ENCODE measurements at regions not wholly inside any gene's neighbourhood (a gene's known extent, or its start where the extent isn't known, plus 50 kb on each side); places are given as distances from the start of the nearest gene placed in this dataset.

DNA sequence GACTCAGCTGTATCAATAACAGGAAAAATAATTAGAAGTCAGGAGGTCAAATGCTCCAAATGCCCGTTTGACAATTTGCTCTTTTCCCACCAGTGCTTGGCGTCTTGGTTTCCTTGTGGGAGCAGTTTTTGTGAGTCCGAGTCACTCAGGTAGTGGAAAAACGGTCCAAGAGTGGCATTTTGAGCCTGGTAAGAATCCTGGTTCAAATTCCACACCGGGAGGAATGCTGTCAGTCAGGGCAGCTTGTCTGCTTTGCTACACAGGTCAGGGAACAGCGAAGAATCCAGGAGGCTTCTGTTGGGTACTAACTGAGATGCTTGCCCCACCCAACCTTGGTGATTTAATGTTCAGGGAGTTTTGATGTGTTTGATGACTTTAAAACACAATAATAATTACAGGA lies 209.5 kb downstream of the HERPUD2 start:
- no peak for TF ChIP-seq POLR2AphosphoS5 (IDR thresholded peaks at IDR 0.05; ENCODE audit: low read depth, low read length)
- no peak for TF ChIP-seq SIN3A (IDR thresholded peaks at IDR 0.05; ENCODE audit: borderline replicate concordance, insufficient read depth, low read length)
- TF ChIP-seq, protein P1, sequence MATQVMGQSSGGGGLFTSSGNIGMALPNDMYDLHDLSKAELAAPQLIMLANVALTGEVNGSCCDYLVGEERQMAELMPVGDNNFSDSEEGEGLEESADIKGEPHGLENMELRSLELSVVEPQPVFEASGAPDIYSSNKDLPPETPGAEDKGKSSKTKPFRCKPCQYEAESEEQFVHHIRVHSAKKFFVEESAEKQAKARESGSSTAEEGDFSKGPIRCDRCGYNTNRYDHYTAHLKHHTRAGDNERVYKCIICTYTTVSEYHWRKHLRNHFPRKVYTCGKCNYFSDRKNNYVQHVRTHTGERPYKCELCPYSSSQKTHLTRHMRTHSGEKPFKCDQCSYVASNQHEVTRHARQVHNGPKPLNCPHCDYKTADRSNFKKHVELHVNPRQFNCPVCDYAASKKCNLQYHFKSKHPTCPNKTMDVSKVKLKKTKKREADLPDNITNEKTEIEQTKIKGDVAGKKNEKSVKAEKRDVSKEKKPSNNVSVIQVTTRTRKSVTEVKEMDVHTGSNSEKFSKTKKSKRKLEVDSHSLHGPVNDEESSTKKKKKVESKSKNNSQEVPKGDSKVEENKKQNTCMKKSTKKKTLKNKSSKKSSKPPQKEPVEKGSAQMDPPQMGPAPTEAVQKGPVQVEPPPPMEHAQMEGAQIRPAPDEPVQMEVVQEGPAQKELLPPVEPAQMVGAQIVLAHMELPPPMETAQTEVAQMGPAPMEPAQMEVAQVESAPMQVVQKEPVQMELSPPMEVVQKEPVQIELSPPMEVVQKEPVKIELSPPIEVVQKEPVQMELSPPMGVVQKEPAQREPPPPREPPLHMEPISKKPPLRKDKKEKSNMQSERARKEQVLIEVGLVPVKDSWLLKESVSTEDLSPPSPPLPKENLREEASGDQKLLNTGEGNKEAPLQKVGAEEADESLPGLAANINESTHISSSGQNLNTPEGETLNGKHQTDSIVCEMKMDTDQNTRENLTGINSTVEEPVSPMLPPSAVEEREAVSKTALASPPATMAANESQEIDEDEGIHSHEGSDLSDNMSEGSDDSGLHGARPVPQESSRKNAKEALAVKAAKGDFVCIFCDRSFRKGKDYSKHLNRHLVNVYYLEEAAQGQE (IDR thresholded peaks at IDR 0.05; ENCODE audit: insufficient read depth in 1 of 2, low read depth in 2 of 2, low read length in 2 of 2), result no peak
- no peak for TF ChIP-seq FOXP2 (optimal IDR thresholded peaks at IDR 0.05; ENCODE audit: borderline replicate concordance, extremely low read depth, extremely low read length, insufficient read depth)
- TF ChIP-seq TAF1 (IDR thresholded peaks at IDR 0.05; ENCODE audit: borderline replicate concordance, insufficient read depth, low read length), result no peak

GRCh38 chr7:35483568-35483967 lies 211.4 kb downstream of the HERPUD2 start:
- TF ChIP-seq, protein P1 (IDR thresholded peaks at IDR 0.05; ENCODE audit: insufficient read depth in 1 of 2, low read depth in 2 of 2, low read length in 2 of 2), result no peak
- TF ChIP-seq SIN3A (IDR thresholded peaks at IDR 0.05; ENCODE audit: borderline replicate concordance, insufficient read depth, low read length), result no peak
- no peak for TF ChIP-seq POLR2AphosphoS5 (IDR thresholded peaks at IDR 0.05; ENCODE audit: low read depth, low read length)
- no peak for TF ChIP-seq TAF1 (IDR thresholded peaks at IDR 0.05; ENCODE audit: borderline replicate concordance, insufficient read depth, low read length)
- TF ChIP-seq FOXP2 (optimal IDR thresholded peaks at IDR 0.05; ENCODE audit: borderline replicate concordance, extremely low read depth, extremely low read length, insufficient read depth), result no peak

DNA sequence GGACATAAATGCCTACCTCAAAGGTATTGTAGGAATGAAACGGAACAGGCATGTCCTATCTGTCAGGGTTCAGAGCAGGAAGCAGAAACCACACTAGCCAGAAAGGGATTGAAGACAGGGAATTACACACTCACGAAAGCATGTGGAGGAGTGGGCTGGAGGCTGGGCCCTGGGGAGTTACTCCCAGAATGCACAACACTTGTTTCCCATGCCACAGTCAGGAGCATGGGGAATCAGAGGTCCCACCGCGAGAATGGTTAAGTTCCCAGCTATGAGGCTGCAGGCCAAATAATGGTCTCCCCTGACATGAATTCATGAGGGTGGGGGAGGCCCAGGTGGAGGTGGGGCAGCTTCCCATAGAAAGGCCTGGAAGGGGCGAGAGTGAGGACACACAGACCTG lies 212.7 kb downstream of the HERPUD2 start:
- no peak for TF ChIP-seq POLR2AphosphoS5 (IDR thresholded peaks at IDR 0.05; ENCODE audit: low read depth, low read length)
- no peak for TF ChIP-seq FOXP2 (optimal IDR thresholded peaks at IDR 0.05; ENCODE audit: borderline replicate concordance, extremely low read depth, extremely low read length, insufficient read depth)
- TF ChIP-seq, protein P1 (IDR thresholded peaks at IDR 0.05; ENCODE audit: insufficient read depth in 1 of 2, low read depth in 2 of 2, low read length in 2 of 2), result no peak
- TF ChIP-seq TAF1 (IDR thresholded peaks at IDR 0.05; ENCODE audit: borderline replicate concordance, insufficient read depth, low read length), result no peak
- TF ChIP-seq SIN3A (IDR thresholded peaks at IDR 0.05; ENCODE audit: borderline replicate concordance, insufficient read depth, low read length), result no peak

- TF ChIP-seq, protein P1 (IDR thresholded peaks at IDR 0.05; ENCODE audit: insufficient read depth in 1 of 2, low read depth in 2 of 2, low read length in 2 of 2), result no peak
- no peak for TF ChIP-seq TAF1 (IDR thresholded peaks at IDR 0.05; ENCODE audit: borderline replicate concordance, insufficient read depth, low read length)
- no peak for TF ChIP-seq SIN3A (IDR thresholded peaks at IDR 0.05; ENCODE audit: borderline replicate concordance, insufficient read depth, low read length)
- no peak for TF ChIP-seq POLR2AphosphoS5 (IDR thresholded peaks at IDR 0.05; ENCODE audit: low read depth, low read length)
- TF ChIP-seq FOXP2 (optimal IDR thresholded peaks at IDR 0.05; ENCODE audit: borderline replicate concordance, extremely low read depth, extremely low read length, insufficient read depth), result no peak
Observed at GRCh38 chr7:35480806-35481205, 214.1 kb downstream of the HERPUD2 start.

DNA sequence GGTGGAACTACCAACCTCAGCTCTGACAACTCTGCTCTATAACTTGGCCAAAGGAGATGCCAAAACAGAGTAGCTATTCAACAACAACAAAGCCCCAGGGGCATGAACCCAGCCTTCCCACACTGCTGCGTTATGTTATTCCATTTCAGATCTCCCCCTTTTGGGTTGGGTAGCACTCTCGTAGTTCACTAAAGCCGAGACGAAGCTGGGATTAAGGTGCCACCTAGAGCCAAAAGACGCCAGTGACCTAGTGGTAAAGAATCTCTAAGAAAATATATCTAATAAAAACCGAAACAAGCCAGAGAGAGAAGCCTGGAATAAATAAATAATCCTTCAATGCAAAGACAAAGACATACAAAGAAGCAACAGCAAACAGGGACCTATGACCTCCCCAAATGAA lies 217.3 kb downstream of the HERPUD2 start:
- TF ChIP-seq POLR2AphosphoS5 (IDR thresholded peaks at IDR 0.05; ENCODE audit: low read depth, low read length) (no peak), SIN3A (IDR thresholded peaks at IDR 0.05; ENCODE audit: borderline replicate concordance, insufficient read depth, low read length) (no peak), TAF1 (IDR thresholded peaks at IDR 0.05; ENCODE audit: borderline replicate concordance, insufficient read depth, low read length) (no peak), FOXP2 (optimal IDR thresholded peaks at IDR 0.05; ENCODE audit: borderline replicate concordance, extremely low read depth, extremely low read length, insufficient read depth) (no peak)
- TF ChIP-seq, protein P1 (IDR thresholded peaks at IDR 0.05; ENCODE audit: insufficient read depth in 1 of 2, low read depth in 2 of 2, low read length in 2 of 2), result no peak
